GM21528 (cell line): ENCODE measurements at regions not wholly inside any gene's neighbourhood (a gene's known extent, or its start where the extent isn't known, plus 50 kb on each side); places are given as distances from the start of the nearest gene placed in this dataset.

ENCODE experiments used
- ATAC-seq: cut with Tn5 transposase; IDR thresholded peaks from one replicate; pipeline ENCODE4 v1.9.1; 2021; ENCODE audit warnings: mild to moderate bottlenecking, moderate library complexity; ENCODE audit not compliant: unreplicated experiment, low FRiP score

DNA sequence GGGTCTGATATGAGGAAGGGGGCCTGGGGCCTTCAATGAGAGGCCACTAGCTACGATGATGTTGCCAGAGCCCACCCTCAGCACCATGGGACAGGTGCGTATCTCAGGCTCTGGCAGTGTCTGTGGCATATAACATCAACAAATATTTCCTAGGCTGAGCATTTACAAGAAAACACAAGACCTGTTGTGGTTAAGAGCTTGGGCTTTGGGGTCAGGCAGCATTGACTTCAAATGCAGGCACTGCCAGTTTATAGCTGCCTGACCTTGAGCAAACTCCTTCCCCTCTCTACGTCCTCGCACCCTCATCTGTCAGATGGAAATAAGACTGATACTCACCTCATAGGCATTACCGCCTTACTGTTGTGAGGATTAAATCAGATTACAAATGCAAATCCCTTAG, 156.0 kb downstream of the KATNAL1 start:
- ATAC-seq: no peak

DNA sequence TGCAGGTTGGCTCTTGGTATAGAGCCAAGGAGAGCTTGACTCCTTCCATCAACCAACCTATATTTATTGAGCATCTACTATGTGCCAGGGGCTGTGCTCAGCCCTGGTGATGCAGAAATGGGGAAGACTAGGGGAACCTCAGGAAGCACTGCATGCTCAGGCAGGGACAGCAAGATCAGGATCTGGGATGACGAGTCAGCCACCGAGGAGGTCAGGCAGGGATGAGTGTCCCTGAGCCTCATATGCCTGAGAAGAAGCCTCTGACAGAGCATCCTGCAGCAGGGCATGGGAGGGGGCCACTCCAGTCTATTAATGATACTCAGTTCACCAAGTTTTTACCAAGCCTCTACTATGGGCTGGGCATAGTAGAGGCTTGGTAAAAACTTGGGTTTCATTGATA, 158.1 kb downstream of the KATNAL1 start:
- no peak for ATAC-seq

- no peak for ATAC-seq
These were observed 158.6 kb downstream of the KATNAL1 start for GRCh38 chr13:30148786-30149185.

DNA sequence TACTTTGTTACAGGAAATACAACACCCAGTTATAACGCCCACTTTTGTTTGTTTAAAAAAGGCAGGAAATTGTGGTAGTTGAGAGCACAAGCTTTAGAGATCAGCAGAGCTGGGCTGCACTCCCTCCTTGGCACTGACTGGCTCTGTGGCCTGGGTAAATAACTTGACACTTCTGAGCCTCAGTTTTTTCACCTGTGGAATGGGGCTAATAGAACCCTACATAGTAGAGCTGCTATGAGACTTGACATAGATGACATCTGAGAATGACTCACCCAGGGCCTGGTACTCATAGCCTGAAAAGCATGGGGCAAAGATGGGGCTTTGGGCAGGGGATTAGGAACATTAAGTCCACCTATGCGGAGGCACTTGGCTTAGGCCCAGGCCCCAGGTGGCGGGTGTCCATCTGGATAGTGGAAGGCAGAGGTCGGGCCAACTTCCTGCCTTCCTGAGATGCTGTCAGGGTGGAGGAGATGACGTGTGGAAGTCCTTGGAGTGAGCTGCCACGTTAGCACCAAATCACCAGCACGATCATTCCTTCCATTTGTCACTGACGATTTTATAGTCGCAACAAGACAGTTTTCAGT, 159.1 kb downstream of the KATNAL1 start:
- no peak for ATAC-seq

GRCh38 chr13:30147421-30147820, 159.9 kb downstream of the KATNAL1 start:
- no peak for ATAC-seq

GRCh38 chr13:30147015-30147414, 160.3 kb downstream of the KATNAL1 start:
- ATAC-seq: no peak

DNA sequence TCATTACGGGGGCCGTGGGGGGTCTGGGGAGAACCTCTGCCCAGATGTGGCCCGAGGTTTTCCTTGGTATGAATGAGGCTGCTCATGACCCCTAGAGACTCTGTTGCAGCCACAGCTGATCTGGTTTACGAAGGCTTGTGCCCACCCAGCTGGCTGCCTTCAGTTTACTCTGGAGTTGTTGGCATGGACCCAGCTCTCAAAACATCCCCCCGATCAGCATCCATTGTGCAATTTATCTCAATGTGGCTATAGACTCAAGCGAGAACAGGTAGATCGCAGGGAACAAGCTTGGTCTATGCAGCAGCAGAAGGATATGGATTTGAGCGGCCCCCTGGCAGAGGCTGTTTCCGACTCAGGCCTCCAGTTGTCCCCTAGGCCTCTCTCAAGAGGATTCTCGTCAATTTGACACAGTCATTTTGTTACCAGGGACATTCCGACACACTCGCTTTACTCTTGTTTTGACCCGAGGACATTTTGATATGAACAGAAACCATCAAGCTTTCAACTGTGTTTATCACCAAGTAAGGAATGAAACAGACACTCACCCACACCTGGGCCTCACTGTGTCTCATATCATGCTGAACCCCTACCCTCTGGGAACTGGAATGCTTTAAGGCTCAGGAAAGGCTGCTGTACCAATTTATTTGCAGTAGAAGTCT, 161.5 kb downstream of the KATNAL1 start:
- ATAC-seq: peak; percentile 63

DNA sequence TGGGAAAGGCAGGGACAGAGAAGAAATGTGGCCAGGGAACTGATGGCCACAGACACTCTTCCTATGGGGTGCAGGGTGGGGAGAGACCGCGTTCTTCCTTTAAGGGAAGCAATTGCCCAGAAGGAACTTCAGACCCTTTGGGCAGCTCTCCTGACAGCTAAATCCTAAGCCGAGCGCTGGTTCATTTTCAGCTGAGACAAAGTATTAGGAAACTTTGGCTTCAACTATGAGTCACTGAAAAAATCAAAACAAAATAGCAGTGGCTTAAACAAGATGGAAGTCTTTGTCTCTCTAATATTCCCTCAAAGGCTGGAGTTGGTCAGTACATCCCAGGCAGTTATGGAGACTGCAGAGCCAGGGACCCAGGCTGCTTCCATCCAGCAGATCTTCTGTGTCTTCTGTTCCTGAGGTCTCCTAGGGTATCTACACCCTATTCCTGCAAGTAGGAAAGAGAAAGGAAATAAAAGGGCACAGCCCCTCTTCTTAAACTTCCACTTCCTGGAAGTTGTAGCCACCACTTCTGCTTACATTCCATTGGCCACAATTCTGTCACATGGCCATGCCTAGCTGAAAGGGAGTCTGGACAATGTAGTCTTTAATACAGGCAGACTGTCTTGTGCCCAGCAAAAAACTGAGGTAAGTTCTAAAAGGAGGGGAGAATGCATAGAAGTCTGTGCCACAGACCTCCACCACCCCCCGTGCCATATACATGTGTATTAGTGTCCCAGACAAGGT, 163.5 kb downstream of the KATNAL1 start:
- ATAC-seq: no peak

GRCh38 chr13:30142486-30143211, 164.7 kb downstream of the KATNAL1 start:
- ATAC-seq: no peak

DNA sequence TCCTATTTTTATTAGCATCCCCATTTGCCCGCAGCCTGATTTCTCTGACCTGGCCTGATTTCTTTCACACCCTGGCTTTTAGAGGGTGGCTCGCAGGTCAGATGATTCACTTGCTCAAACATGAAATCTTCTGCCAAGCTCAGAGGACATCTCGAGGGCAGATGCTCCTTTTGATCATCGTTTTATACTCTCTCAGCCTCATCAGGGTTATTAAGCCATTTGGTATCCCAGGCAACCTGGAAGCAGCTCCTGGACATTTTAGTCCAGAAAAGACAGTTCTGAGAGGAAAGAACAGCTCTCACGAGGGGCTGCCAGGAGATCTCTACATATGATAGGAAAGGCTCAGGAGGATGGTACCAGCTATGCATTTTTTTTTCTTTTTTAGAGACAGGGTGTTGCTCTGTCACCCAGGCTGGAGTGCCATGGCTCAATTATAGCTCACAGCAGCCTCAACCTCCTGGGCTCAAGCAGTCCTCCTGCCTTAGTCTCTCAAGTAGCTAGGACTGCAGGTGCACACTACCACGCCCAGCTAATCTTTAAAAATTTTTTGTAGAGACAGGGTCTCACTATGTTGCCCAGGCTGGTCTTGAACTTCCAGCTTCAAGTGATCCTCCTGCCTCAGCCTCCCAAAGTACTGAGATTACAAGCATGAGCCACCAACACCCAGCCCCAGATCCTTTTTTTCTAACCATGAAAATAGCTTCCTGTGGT, 165.4 kb downstream of the KATNAL1 start:
- ATAC-seq: no peak

DNA sequence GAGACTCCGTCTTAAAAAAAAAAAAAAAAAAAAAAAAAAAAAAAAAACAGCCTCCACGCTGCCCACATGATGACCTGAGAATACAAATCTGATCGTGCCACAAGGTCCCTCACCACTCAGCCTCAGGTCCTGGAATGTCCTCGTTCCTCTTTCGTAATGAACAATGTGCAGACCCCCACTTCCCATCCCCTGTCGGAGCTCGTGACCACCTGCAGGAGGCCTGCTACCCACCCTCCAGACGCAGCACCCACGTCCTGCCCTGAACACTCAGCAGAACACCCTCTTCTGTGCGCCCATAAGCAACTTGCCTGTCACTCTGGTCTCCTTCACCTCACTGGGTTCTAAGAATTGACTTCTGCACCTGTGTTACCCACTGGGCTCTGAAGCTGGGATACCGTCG, 166.4 kb downstream of the KATNAL1 start:
- ATAC-seq: no peak

DNA sequence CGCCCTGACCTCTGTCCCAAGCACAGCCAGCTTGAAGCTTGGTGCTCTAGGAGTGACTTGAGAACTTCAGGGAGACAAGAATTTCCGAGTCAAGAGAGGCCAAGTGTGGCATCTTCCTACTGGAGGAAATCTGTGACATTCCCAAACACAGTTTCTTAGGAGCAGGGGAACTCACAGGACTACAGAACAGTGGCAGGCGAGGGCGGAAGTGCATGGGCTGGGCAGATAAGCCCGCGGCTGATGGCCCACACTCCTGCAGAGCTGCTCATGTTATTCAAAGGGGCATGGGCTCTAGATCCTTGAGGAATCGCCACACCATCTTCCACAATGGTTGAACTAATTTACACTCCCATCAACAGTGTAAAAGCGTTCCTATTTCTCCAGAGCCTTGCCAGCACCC, 168.8 kb downstream of the KATNAL1 start:
- no peak for ATAC-seq

DNA sequence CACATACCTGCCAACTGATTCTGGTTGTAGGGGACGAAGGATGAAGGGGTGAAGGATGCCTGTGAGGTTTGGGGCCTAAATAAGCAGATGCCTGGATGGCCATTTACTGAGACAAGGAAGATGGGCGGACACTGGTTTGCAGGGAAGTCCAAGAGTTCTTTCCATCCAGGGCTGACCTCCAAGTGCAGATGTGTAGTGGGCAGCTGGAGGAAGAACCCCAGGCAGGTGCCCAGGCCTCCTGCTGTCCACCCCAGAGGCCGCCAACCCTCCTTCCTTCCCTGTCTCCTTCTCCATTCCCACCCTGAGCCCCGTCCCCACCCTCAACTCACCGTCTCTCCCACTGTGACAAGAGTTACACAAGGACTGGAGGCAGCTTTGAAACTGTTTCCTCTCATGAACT, 171.5 kb downstream of the KATNAL1 start:
- ATAC-seq: no peak

GRCh38 chr13:30135351-30135750, 172.0 kb downstream of the KATNAL1 start:
- ATAC-seq: no peak

GRCh38 chr13:30134578-30134977, 172.8 kb downstream of the KATNAL1 start:
- ATAC-seq: no peak

- no peak for ATAC-seq
These were observed 173.4 kb downstream of the KATNAL1 start for GRCh38 chr13:30133996-30134395.

- ATAC-seq: no peak
These were observed 173.8 kb downstream of the KATNAL1 start for GRCh38 chr13:30133554-30133912.

GRCh38 chr13:30132623-30133553, 174.5 kb downstream of the KATNAL1 start:
- ATAC-seq: peak; percentile 80

- no peak for ATAC-seq
These were observed 177.9 kb downstream of the KATNAL1 start for GRCh38 chr13:30129411-30129810.

DNA sequence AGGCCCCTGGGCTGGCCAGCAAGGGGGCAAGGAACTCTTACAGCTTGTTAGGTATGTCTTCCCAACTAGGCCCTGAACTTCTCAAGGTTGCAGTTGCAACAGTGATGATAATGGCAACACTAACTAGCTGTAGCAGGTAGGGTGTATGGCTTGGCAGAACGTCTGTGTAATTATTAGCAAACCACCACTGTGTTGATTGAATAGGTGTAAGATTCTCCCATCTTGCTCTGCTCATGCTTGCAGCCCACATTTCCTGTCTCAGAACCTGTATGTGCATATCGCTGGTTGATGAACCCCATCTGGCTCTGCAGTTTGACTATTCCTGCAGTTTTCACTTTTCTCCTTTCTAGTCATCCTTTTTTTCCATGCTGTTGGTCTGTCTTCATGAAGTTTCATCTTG, 178.8 kb downstream of the KATNAL1 start:
- ATAC-seq: no peak
